Mesothelial cell of epicardium (in vitro differentiated cells): ENCODE measurements at regions not wholly inside any gene's neighbourhood (a gene's known extent, or its start where the extent isn't known, plus 50 kb on each side); places are given as distances from the start of the nearest gene placed in this dataset.
"Not testable (repeated sequence)": the region's sequence is repeated elsewhere in the genome, so short reads cannot be mapped to it uniquely, and the experiment has no call there.

Experiments
- DNase-seq, 2 experiments: peaks; one replicate each; pipeline ENCODE4 v3.0.0; 2021; ENCODE audit warnings: low spot score in 2 of 2; ENCODE audit not compliant: unreplicated experiment in 2 of 2
- H3K27ac Mint-ChIP-seq: 2 replicates; pipeline ENCODE4 v1.8.0; 2021; ENCODE audit warnings: mixed read lengths
- H3K27me3 Mint-ChIP-seq: 2 replicates; pipeline ENCODE4 v1.8.0; 2021; ENCODE audit warnings: low read depth, mixed read lengths
- H3K36me3 Mint-ChIP-seq: 2 replicates; pipeline ENCODE4 v1.8.0; 2021; ENCODE audit warnings: mixed read lengths
- H3K4me1 Mint-ChIP-seq: 2 replicates; pipeline ENCODE4 v1.8.0; 2021; ENCODE audit warnings: mixed read lengths
- H3K4me3 Mint-ChIP-seq: 2 replicates; pipeline ENCODE4 v1.8.0; 2021; ENCODE audit warnings: mild to moderate bottlenecking, moderate library complexity, mixed read lengths
- H3K9me3 Mint-ChIP-seq: 2 replicates; pipeline ENCODE4 v1.8.0; 2021; ENCODE audit warnings: mixed read lengths
- TF ChIP-seq, protein P1 (sequence below): fragments of 200-600 bp; sonication (generic); IDR thresholded peaks from one replicate; pipeline ENCODE4 v1.5.0; 2021; ENCODE audit warnings: antibody characterized with exemption; ENCODE audit not compliant: unreplicated experiment

DNA sequence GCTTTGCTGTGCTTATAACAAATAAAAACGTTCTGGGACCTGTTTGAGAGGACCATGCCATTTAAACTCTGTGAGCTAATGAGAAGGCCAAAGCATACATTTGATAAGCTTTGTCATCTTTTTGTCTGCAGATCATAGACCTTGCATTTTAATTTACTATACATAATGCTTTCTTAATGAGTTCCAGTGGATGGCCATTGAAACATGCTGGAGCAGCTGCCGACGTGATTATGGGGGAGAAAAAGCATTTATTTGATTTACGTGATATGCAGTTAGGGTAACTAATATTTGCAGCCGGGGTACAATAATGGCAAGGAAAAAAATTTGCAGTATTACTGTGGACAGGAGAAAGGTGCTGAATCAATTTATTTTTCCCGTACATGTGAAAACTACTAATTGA is 240.2 kb downstream of the FAT3 start:
- DNase-seq: no peak
- TF ChIP-seq, protein P1, sequence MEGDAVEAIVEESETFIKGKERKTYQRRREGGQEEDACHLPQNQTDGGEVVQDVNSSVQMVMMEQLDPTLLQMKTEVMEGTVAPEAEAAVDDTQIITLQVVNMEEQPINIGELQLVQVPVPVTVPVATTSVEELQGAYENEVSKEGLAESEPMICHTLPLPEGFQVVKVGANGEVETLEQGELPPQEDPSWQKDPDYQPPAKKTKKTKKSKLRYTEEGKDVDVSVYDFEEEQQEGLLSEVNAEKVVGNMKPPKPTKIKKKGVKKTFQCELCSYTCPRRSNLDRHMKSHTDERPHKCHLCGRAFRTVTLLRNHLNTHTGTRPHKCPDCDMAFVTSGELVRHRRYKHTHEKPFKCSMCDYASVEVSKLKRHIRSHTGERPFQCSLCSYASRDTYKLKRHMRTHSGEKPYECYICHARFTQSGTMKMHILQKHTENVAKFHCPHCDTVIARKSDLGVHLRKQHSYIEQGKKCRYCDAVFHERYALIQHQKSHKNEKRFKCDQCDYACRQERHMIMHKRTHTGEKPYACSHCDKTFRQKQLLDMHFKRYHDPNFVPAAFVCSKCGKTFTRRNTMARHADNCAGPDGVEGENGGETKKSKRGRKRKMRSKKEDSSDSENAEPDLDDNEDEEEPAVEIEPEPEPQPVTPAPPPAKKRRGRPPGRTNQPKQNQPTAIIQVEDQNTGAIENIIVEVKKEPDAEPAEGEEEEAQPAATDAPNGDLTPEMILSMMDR: no peak
- Mint-ChIP-seq H3K27me3 (peaks cover 2% of the 10 kb centered on the region), H3K36me3 (no peaks in the 10 kb centered on the region), H3K9me3 (no peaks in the 10 kb centered on the region), H3K4me1 (peaks cover 3% of the 10 kb centered on the region), H3K27ac (no peak overlapping the region), H3K4me3 (no peak overlapping the region)

DNA sequence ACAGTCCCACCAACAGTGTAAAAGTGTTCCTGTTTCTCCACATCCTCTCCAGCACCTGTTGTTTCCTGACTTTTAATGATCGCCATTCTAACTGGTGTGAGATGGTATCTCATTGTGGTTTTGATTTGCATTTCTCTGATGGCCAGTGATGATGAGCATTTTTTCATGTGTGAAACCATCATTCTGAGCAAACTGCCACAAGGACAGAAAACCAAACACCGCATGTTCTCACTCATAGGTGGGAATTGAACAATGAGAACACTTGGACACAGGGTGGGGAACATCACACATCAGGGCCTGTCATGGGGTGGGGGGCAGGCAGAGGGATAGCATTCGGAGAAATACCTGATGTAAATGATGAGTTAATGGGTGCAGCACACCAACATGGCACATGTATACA is 240.8 kb downstream of the FAT3 start:
- not testable (repeated sequence) for H3K27me3 Mint-ChIP-seq, H3K4me3 Mint-ChIP-seq, H3K9me3 Mint-ChIP-seq, H3K27ac Mint-ChIP-seq, H3K36me3 Mint-ChIP-seq, DNase-seq, H3K4me1 Mint-ChIP-seq

DNA sequence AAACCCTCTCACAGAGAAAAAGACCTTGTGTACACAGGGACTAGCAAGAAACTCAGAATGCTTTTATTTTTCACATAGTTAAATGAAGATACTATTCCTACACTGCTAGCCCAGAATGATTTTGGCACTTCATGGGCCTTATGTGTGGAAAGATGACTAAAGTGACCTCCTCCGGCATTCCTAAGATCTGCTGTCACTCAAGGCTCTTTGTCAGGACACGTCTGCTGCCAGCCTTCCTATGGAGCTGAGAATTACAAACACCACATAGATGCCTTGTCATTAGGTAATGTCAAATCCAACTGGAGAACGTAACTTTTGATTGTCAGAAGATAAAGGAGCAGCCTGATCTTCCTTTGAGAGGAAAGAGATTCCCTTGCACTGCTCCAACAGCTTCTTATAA is 249.1 kb downstream of the FAT3 start:
- Mint-ChIP-seq H3K36me3 (no peaks in the 10 kb centered on the region), H3K4me3 (no peak overlapping the region), H3K4me1 (peaks cover 3% of the 10 kb centered on the region), H3K27ac (no peak overlapping the region), H3K27me3 (peaks cover 3% of the 10 kb centered on the region), H3K9me3 (no peaks in the 10 kb centered on the region)
- TF ChIP-seq, protein P1: no peak
- no peak for DNase-seq

DNA sequence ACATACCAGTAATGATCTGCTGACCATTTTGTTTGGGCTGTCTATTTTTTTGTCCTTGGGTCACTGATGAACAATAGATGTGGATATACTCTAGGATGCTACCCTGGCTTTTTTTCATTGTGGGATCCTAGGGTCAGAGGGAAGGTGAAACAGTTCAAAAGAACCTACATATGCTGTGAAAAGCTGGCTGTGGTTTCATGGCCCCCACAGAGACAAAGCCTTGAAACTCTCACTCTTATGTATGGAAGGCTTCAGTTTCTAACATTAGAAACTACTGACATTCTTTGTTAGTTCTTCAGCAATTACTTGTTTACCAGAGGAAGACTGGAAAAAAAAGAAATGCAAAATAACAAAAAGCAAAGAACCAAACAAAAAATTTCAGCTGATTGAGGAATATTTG is 250.7 kb downstream of the FAT3 start:
- Mint-ChIP-seq H3K9me3 (no peaks in the 10 kb centered on the region), H3K27me3 (peaks cover 3% of the 10 kb centered on the region), H3K27ac (no peak overlapping the region), H3K36me3 (no peaks in the 10 kb centered on the region), H3K4me1 (peaks cover 3% of the 10 kb centered on the region), H3K4me3 (no peak overlapping the region)
- DNase-seq: no peak
- TF ChIP-seq, protein P1: no peak

DNA sequence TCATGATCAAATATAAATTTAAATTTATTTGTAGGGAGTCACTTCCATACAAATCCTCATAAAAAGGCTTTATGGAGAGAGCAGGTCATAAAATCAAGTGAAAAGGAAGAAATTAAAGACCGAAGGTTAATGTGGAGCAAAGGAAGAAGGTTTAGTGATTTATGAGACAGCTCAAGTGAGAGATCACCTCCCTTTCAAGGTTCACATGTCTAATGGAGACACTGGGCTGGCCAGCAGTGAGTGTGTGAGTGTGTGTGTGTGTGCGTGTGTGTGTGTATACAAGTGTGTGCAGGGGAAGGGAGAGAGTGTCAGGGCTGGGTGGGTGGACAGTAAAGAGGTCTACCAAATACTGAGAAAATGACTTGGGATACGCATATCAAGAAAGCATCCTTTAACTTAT is 251.2 kb downstream of the FAT3 start:
- no peak overlapping the region for H3K27ac Mint-ChIP-seq
- TF ChIP-seq, protein P1: no peak
- no peak overlapping the region for H3K4me3 Mint-ChIP-seq
- no peak for DNase-seq
- H3K27me3 Mint-ChIP-seq: peaks cover 3% of the 10 kb centered on the region
- H3K4me1 Mint-ChIP-seq: peaks cover 3% of the 10 kb centered on the region
- H3K36me3 Mint-ChIP-seq: no peaks in the 10 kb centered on the region
- H3K9me3 Mint-ChIP-seq: no peaks in the 10 kb centered on the region

DNA sequence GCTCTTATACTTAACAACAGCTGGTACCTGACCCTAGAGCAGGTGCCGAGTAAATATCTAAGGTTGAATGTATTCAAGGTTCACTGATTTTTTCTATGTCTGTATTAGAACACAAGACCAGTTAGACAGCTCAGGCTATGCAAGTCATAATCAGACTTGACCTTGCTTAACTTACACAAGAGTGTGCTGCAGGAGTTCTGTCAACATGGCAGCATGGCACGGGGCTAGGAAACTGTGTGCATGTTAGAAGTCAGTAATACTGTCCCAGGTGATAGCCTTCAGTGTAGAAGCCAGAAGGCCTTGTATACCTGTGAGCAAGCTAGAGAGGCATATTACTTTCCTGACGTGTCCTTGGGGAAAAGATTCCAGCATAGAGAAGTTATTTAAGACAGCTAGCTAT is 253.1 kb downstream of the FAT3 start:
- Mint-ChIP-seq H3K27me3 (peaks cover 3% of the 10 kb centered on the region), H3K36me3 (no peaks in the 10 kb centered on the region), H3K9me3 (no peaks in the 10 kb centered on the region), H3K27ac (no peak overlapping the region), H3K4me1 (peaks cover 3% of the 10 kb centered on the region), H3K4me3 (no peak overlapping the region)
- TF ChIP-seq, protein P1: no peak
- DNase-seq: no peak
